NCI-H82 treated with DMSO at 0.1 percent for 48 hours (cell line): ENCODE measurements at regions not wholly inside any gene's neighbourhood (a gene's known extent, or its start where the extent isn't known, plus 50 kb on each side); places are given as distances from the start of the nearest gene placed in this dataset.

Source experiments
- DNase-seq: peaks from one replicate; lab custom pipeline; 2025; ENCODE audit not compliant: unreplicated experiment; lab: John Stamatoyannopoulos, UW

DNA sequence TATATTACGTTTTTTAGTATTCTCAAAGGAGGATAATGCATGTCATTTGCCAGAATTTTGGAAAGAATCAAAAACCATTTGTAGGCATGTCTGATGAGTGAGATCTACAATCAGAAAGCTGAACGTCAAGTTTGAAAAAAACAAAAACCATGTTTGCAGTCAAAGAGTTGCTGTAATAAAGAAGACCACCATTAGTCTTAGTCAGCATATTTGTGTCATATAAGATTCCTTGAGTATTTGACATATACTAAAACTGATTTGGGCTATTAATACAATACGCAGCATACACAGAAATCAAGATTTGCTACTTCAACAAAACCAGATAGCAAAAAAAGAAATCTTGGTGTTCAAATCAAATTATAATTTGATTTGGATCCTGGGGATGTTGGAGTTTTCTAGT lies 247.5 kb downstream of the SAMD5 start:
- no peak for DNase-seq

DNA sequence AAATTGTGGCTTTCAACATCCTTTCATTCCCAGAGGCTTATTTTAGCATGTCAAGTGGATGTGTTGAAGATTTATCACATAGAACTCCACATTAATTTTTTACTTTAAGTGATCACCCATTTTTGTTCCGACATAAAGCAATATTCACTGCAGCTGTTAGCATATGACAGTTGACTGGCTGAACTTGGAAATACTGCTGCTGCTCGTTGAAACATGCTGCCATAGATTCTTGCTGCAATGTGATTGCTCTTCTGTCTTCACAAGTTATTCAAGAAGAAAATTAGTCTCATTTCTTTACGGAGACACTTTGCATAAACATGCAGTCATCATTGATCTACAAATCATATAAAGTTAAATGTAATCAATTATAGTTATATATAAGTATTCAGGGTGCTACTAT lies 248.4 kb downstream of the SAMD5 start:
- no peak for DNase-seq

DNA sequence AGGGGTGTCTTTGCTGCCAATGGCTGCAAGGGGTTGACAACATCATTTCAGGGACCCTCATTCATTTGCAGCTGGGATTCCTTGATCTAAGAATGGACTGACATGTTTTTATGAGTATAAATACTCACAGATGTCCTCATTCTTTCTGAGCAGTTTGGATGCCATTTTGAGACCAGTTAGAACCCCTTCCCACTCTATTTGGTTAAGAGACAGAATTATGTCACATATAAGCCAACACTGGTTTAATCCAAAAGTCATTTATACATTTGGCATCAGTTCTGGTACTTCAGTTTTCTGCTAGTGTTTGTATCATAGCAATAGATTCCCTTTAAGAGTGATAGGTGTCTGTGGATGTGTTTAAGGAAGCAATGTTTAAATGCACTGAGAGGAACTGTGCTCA lies 248.8 kb downstream of the SAMD5 start:
- no peak for DNase-seq

DNA sequence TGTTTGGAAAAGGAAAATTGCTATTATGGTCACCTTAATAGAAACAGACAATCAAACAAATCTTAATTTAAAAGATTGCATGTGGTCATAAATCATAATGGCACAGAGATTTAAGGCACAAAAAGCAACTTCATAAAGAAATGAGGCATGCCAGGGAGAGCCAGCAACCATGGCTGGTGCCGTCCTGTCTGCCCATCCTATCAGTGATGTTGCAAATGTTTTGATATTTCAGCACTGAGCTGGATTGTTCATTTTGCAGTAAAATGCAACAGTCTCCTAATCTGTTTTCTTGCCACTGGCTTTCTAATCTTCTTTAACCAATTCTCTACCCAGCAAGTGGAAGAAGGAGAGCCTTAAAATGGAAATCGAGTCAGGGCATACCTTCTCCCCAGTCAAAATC lies 249.8 kb downstream of the SAMD5 start:
- no peak for DNase-seq

DNA sequence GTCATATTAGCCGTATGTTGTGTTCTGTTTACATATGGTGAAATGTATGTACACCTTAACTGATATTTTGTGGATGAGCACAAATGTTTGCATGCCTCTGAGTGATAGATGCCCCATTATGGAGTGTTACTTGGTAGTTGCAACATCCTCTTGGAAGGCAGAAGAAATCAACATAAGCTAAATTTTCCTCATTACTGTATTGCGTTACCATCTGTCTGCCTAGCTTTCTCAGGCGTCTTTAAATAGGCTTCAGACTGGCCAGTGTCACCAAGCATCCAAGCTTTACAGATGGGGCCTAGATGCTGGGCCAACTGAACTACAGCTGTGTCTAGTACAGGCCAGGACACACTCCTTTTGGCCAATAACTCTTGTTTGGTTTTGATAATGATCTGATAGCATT lies 250.6 kb downstream of the SAMD5 start:
- no peak for DNase-seq

DNA sequence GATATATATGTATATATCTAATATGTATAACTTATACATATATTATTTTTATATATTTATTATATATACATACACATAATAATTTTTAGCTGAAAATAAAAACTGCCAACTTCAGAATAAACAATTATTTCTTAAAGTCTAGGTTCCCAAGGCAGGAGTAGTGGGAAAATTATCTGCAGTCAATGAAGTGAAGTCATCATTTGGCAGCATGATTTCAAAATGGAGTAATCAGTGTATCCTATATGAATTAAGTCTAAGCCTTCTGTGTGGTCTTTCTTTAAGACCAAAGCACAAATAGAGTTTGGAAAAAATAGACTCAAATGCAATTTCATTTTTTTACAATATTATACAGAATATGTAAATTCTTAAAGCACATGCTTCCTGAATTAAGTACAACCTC lies 251.0 kb downstream of the SAMD5 start:
- DNase-seq: no peak

DNA sequence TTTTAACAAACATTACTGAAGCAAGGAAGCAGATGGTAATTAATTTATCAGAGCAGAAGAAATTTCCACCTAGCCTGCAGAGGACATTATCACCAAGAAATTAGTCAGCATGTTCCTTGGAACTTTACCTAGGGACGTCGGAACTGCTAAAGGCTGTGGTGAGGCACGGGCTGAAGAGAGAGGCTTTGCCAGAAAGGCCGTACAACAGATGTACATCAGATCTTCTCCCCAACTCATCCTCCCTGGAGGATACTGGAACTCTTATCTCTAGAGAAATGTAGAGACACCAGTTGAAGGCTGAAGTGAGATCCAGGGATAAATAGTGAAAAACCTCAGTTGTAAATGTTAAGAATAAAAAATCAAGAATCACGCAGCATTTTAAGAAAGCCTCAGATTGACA lies 257.1 kb downstream of the SAMD5 start:
- DNase-seq: no peak

DNA sequence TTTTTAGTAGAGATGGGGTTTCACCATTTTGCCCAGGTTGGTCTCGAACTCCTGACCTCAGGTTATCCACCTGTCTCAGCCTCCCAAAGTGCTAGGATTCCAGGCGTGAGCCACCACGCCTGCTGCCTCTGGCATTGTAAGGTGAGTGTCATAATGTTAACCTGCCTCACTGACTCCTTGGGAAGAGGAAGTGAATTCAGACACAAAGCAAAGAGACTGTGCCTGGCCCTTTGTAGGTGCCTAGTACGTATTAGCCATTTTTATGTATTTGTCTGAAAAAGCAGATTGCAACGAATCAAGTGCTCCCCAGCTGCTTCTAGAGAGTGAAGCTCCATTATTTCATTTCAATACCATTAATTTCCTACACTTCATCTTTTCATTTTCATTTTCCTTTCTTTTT lies 260.5 kb downstream of the SAMD5 start:
- DNase-seq: no peak

DNA sequence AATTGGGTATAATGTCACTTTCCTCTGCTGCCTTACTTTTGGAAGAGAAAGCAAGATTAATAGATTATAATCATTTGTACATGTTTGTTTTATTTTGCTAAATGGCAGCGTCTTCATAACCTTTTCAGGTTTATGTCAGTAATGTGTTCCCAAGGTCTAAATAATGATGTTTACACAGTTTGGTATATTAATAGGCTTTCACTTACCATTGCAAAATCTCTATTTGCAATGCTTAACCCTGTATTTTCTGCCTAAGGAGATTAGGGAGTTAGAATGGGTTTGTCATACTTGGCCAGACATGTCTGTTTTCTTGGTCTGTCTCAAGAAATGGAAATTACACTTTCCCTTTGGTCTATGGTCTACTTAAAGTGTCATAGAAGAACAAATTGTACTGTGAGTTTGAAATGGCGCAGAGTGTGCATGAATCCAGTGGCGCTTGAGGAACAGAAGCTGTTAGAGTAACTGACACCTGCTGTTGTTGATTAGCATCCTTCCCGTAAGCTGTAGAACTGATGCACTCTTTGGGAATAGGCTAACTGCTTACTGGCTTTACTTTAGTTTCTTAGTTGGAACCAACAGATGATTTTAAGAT lies 261.1 kb downstream of the SAMD5 start:
- DNase-seq: no peak

DNA sequence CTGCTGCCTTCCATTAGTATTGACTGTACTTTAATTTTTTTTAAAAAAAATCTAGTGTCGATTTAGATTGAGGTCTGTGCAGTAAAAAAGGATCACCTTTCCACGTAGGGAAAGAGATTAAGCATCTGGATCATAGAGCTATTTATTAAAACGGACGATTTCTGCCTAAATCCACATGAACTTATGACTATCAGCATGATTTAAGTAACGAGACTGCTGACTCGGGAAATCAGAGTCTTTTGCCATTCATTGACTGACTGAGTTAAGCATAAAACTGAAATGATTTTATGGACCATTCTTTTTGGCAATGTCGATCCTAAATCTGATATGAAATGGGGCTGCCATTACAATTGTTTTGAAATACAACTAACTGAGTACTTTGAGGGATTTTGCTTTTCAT lies 261.7 kb downstream of the SAMD5 start:
- DNase-seq: no peak

DNA sequence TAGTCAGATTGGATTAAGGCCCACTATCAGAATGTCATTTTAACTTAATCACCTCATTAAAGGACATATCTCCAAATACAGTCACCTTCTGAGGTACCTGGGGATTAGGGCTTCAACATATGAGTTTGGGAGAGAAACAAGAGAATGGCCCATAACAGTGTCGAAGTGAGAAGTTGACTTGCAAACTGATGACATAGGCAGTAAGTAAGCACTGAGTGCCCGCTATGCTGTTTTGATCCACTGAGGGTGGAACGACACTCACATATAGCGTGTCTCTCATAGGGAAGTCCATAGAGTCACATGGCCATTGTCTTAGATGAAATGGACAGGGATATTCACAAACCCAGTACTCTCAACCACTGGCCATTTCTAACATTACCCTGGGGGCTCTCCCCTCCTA lies 264.2 kb downstream of the SAMD5 start:
- no peak for DNase-seq

DNA sequence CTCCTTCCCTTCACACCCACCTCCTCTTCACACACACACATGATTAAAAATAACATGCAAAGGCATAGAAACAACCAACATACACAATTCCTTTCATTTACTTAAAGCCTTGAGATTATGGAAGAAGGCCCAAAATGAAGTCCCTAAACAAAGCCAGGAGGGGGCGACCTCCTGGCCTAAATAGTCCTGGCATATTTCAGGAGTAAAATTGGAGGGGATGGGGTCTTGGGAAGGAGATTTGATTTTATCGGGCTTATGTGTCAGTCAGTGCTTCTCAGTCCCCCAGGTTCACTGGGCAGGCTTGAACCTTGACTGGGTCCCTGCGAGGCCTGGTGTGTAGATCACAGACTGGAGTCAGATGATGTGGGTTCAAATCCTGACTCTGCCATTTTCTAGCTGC lies 266.4 kb downstream of the SAMD5 start:
- DNase-seq: no peak

DNA sequence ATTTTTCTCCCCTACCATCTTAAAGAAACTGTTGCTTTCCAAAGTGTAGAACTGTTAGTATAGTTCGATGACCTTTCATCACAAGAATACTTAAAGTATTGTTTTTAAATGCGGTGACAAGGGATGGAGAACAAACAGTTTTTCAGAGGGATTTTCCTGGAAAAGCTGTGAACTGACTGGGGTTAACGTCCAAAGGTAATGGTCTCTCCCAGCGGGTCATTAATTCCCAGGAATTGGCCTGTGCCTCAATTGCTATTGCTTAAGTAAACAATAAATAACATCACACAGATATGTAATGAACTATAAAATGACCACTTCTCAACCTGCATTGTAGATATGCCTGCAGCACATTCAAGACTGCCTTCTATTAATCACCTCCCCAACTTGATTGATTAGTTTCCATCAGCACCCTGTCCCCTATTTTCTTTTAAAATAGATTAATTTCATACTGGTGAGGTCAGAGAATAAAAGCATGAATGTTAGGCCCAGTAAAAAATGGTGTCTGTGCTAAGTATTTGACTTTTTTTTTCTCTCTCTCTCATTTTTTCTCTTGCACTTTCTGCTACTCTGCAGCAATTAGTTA lies 268.2 kb downstream of the SAMD5 start:
- no peak for DNase-seq

DNA sequence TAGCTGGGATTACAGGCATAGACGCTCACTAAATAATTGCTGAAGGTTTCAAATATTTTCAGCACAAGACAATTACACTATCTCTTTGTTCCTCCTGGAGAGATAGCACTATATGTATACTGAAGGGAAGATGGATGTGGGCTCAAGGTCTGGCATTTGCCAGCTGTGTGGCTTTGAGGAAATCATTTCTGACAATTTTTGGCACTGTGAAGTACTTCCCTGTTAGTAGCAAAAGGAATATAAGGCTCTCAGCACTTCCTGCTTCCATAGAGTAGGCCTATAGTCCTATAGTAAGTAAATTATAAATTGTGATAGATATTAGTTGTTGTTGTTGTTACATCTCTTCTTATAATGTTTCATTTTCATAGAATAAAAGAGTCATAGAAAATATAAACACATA lies 271.1 kb downstream of the SAMD5 start:
- no peak for DNase-seq

DNA sequence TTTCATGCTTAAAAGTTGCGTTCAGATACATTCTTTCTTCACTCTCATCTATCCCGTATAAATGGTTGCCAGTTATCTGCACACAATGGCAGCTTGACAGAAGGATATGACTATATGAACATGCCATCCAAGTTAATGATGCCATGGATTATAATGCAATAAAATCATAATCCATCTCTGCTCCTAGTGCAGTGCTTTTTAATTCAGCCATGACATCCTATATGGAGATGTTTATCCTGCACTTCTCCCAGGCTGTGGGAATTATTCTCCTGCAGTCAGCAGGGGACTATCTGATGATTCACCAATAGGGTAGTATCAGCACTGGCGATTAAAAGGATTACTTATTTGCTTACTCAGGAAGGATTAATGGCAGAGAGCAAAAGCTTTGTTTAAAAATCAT lies 273.8 kb downstream of the SAMD5 start:
- DNase-seq: peak; percentile 85

DNA sequence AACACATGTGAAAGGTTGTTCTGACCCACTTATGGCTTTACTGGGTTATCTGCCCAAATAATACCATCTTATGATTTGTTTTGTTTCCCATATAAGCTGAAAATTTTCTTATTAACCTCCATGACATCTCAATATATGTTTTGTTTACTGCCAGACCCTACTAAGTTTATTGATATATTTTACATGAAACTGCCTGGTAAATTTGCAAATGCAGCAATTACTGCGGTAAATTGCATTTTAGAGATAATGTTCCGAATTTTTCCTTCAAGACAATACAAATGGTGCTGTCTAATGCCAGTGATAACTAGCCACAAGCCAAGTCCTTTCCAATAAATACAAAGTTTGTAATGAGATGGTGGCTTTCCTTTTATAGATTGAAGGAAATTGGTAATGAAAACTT lies 275.9 kb downstream of the SAMD5 start:
- no peak for DNase-seq

DNA sequence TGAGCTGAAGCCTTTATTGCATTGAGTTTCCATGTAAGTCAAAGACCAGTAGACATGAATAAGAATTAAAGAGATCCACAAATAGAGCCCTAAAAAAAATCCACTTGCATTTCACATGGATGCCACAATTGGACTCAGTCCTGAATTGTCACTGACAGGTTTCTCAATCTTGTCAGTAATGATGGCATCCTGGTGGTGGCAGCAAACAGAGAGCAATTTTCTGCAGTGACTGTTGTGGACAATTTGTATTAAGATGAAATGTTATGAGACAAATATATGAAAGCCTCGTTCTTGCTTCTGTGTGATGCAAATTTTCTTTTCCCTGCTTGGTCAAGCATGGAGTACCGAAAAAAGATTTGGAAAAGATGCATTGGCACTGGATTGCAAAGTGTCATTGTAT lies 278.9 kb downstream of the SAMD5 start:
- no peak for DNase-seq

DNA sequence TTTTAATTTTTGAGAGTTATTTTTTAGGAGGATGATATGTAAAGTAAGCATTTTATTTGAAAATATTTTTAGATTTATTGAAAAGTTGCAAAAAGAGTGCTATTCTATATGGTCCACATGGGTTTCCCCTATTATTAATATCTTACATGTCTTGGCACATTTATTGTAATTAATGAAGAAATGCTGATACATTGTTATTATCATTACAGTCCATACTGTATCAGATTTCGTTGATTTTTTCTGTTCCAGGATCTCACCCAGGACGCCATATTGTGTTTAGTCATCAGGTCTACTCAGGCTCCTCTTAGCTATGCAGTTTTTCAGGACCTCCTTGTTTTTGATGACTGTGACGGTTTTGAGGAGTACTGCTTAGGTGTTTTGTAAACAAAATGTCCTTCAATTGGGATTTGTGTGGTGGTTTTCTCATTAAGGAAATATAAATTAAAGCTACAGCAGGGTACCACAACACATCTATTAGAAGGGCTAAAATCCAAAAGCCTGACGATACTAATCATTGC lies 281.0 kb downstream of the SAMD5 start:
- no peak for DNase-seq

DNA sequence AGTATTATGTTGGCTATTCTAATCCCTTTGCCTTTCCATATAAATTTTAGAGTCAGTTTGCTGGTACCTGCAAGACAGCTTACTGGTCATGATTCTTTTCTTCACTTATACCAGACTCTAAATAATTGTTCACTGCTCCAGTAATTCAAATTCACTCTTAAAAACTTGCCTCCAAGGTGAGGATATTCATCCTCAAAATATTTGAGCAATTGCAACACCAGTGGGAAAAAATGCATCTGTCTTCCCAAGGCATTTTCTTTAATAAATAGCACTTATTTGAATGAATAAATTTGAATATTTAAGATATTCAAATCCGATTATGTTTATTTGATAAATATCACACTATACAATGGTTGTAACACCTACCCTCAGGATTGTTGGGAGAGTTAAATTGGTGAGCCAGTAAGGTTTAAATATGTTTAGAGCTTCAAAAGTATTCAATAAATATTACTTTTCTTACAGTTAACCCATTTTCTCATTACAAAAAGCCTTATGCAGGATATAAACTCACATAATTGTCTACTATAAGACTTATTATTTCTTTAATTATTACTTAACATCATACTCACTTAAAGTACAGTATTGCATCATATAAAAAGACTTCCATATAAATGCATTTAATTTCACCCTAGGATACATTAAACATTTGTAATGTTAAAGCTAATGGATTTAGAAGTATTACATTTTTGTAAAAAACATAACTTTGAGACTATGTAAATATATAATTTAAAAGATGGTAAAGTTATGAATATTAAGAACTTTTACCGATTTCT lies 285.6 kb downstream of the SAMD5 start:
- no peak for DNase-seq

DNA sequence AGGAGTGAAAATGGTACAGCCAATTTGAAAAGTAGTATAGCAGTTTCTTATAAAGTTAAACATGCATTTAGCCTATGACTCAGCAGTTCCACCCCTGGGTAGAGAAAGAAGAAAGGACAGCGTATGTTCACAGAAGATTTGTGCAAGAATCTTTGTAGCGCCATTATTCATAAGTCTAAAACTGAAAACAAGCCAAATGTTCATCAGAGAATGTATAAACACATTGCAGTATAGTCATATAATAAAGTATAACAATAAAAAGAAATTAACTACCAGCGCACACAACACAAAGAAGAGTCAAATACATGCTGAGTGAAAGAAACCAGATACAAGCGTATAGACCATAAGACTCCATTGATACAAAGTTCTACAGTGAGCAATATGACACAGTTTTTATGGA lies 294.0 kb downstream of the SAMD5 start:
- DNase-seq: no peak

DNA sequence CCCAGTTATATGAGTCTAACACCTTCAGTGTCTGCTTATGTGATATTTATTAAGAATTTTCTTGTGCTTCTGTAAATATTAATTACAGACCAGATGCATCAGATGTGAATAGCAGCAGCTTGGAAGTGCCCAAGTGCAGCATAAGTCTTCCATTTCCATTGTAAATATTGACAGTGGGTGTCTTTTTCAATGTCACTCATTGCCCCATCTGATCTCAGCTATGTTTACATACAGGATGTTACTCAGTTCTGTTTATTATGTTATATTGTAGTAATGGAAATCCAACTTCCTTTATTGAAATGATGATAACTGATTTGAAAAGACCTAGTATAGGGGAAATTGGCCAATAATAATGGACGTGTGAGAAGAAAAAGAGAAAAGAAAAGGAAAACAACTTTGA lies 296.7 kb downstream of the SAMD5 start:
- DNase-seq: no peak

DNA sequence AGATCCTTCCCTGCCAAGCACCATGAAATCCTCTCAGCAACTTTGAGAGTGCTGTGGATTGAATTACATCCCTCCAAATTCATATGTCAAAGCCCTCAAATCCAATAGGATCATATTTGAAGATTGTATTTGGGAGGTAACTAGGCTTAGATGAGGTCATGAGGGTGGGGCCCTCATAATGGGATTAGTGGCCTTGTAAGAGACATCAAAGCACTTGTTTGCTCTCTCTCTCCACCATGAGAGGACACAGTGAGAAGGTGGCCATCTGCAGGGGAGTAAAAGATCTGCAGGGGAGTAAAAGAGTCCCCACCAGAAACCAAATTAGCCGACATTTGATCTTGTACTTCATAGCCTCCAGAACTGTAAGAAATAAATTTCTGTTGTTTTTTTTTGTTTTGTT lies 298.2 kb downstream of the SAMD5 start:
- peak; percentile 35 for DNase-seq

DNA sequence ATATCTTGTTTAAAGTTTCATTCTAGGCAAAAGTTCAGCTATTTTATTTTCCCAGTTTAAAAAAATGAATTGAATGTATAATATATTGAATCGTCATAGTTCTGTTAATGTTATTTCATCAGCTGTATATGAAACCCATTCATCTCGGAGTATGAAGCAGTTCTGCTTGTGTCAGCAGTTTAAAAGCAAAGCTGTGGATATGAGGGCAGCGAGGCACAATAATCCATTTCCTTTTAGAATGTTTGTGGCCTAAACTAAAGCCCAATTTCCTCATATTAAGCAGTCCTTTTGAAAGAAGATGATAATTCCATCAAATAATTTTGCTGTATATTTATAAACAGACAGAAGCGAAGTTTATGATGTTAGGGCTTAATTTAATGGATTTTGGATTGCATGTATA lies 300.1 kb downstream of the SAMD5 start:
- no peak for DNase-seq
